ENCODE measurements at regions not wholly inside any gene's neighbourhood (a gene's known extent, or its start where the extent isn't known, plus 50 kb on each side); places are given as distances from the start of the nearest gene placed in this dataset.

DNA sequence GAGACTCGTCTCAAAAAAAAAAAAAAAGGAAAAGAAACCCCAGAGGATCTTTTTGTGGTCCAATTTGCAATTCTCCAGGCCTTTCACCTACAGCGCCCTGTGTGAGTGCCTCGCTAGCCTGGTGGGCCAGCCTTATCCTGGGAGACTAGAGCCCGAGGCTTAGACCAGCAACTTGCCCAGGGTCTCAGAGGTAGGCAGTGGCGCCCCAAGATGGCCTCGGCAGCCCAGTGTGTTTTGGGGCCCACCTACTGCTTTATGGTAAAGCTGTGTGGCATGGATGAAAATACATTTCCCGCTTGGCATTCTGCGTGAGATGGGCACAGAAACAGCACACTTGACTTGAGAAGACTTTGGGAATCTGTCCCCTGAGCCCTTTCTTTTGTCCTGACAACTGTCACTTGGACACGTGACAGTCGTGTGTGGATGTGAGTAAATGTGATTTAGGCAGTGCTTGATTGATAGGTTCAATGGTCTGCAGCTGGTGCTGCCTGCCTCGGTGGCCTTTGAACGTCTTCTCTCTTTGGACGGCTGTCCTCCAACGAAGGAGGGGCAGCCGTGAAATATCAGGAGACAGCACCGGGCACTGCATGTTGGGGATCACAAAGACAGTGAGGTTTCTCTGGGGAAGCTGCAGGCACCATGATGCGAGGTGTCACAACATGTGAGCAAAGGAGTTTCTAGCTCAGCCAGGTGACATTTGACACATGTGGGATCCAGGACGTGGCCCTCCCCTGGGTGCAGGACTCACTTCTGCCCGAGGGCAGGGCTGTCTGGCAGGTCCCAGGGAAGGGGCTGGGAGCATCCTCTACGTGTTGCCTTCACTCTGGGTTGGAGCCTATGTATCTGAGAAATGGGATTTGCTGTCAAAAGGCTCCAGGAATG is 209.5 kb upstream of the TWIST2 start:
- TF ChIP-seq ZFP30 (CRISPR knock-in tag; IDR thresholded peaks at IDR 0.05) (no peak), ZFP3 (CRISPR knock-in tag; IDR thresholded peaks at IDR 0.05) (no peak), BACH2 (CRISPR knock-in tag; IDR thresholded peaks at IDR 0.05; ENCODE audit: borderline replicate concordance) (no peak), RARB (CRISPR knock-in tag; IDR thresholded peaks at IDR 0.05) (no peak)
- TF ChIP-seq, protein P1, sequence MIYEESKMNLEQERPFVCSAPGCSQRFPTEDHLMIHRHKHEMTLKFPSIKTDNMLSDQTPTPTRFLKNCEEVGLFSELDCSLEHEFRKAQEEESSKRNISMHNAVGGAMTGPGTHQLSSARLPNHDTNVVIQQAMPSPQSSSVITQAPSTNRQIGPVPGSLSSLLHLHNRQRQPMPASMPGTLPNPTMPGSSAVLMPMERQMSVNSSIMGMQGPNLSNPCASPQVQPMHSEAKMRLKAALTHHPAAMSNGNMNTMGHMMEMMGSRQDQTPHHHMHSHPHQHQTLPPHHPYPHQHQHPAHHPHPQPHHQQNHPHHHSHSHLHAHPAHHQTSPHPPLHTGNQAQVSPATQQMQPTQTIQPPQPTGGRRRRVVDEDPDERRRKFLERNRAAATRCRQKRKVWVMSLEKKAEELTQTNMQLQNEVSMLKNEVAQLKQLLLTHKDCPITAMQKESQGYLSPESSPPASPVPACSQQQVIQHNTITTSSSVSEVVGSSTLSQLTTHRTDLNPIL (CRISPR knock-in tag; IDR thresholded peaks at IDR 0.05; ENCODE audit: low read depth): no peak
- TF ChIP-seq, protein P2, sequence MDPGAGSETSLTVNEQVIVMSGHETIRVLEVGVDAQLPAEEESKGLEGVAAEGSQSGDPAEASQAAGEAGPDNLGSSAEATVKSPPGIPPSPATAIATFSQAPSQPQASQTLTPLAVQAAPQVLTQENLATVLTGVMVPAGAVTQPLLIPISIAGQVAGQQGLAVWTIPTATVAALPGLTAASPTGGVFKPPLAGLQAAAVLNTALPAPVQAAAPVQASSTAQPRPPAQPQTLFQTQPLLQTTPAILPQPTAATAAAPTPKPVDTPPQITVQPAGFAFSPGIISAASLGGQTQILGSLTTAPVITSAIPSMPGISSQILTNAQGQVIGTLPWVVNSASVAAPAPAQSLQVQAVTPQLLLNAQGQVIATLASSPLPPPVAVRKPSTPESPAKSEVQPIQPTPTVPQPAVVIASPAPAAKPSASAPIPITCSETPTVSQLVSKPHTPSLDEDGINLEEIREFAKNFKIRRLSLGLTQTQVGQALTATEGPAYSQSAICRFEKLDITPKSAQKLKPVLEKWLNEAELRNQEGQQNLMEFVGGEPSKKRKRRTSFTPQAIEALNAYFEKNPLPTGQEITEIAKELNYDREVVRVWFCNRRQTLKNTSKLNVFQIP (CRISPR knock-in tag; IDR thresholded peaks at IDR 0.05; ENCODE audit: borderline replicate concordance, low read depth): no peak
